Endothelial cell of umbilical vein (primary cell): ENCODE measurements at regions not wholly inside any gene's neighbourhood (a gene's known extent, or its start where the extent isn't known, plus 50 kb on each side); places are given as distances from the start of the nearest gene placed in this dataset.

Experiments used
- BruUV-seq: library from RNA; stranded (reverse); fragments of 400-500 nt; replicated peaks from 2 replicates; lab custom pipeline; 2021; lab: Mats Ljungman, UMichigan
- CTCF ChIA-PET: fragments of 300-600, 350-600 bp; sonication (Branson Sonifier 250); formaldehyde crosslinking; loops from one replicate; lab custom pipeline; 2021; ENCODE audit warnings: antibody characterized with exemption, inconsistent platforms; lab: Charles Lee
- POLR2A ChIA-PET: fragments of 300-600, 350-600 bp; sonication (Branson Sonifier 250); formaldehyde crosslinking; loops from one replicate; lab custom pipeline; 2021; ENCODE audit warnings: antibody characterized with exemption, inconsistent platforms; lab: Charles Lee
- DNase-seq: peaks from one replicate; pipeline ENCODE4 v3.0.0-alpha.2; 2011; ENCODE audit warnings: low read depth, low spot score
- FAIRE-seq: peaks from 2 replicates; lab custom pipeline; 2011; peaks lifted over from hg19 to GRCh38; lab: Jason Lieb, UNC
- H2AFZ ChIP-seq: 2 replicates; pipeline ENCODE4 v1.6.0; 2012; ENCODE audit warnings: low read depth, low read length, control low read depth, inconsistent platforms
- H3K27ac ChIP-seq: 2 replicates; pipeline ENCODE4 v1.5.1; 2011; ENCODE audit warnings: low read depth, mild to moderate bottlenecking, control low read depth, low read length, moderate library complexity; ENCODE audit not compliant: insufficient read depth
- H3K27me3 ChIP-seq, 2 experiments: 2 replicates each; pipeline versions ENCODE4 v1.6.0 to v1.6.1; 2011; ENCODE audit warnings: low read length in 2 of 2, mixed read lengths in 1 of 2; ENCODE audit not compliant: control insufficient read depth in 2 of 2, insufficient read depth in 2 of 2
- H3K36me3 ChIP-seq, 2 experiments: 2 replicates in 1 of 2; 3 replicates in 1 of 2; pipeline ENCODE4 v1.5.1; 2011; ENCODE audit warnings: low read length in 2 of 2, mild to moderate bottlenecking in 1 of 2, moderate library complexity in 1 of 2; ENCODE audit not compliant: control insufficient read depth in 2 of 2, insufficient read depth in 2 of 2; ENCODE audit errors: extremely low read depth in 1 of 2
- H3K4me1 ChIP-seq: 3 replicates; pipeline ENCODE4 v1.5.1; 2011; ENCODE audit warnings: mild to moderate bottlenecking, low read length; ENCODE audit not compliant: control insufficient read depth, insufficient read depth; ENCODE audit errors: extremely low read depth
- H3K4me2 ChIP-seq: 2 replicates; pipeline ENCODE4 v1.6.1; 2011; ENCODE audit warnings: low read length, control low read depth, mixed read lengths; ENCODE audit not compliant: insufficient read depth
- H3K4me3 ChIP-seq, 3 experiments: fragments of 200-600 bp in 1 of 3; sonication (generic), shearing (Covaris generic) in 1 of 3; replicated peaks in 1 of 3; 2 replicates each; pipeline ENCODE4 v1.5.1; 2011 to 2016; ENCODE audit warnings: control low read depth in 3 of 3, low read length in 3 of 3, mild to moderate bottlenecking in 2 of 3, inconsistent platforms in 1 of 3, low read depth in 1 of 3, moderate library complexity in 1 of 3; ENCODE audit not compliant: insufficient read depth in 1 of 3
- H3K79me2 ChIP-seq: 2 replicates; pipeline ENCODE4 v1.6.0; 2012; ENCODE audit warnings: low read length, inconsistent platforms; ENCODE audit not compliant: control insufficient read depth, insufficient read depth
- H3K9ac ChIP-seq: replicated peaks from 2 replicates; pipeline ENCODE3; 2011; ENCODE audit warnings: low read length, control low read depth; ENCODE audit not compliant: insufficient read depth; ENCODE audit errors: extremely low read depth
- H3K9me1 ChIP-seq: replicated peaks from 3 replicates; pipeline ENCODE4 v1.6.0; 2011; ENCODE audit warnings: mild to moderate bottlenecking, low read length; ENCODE audit not compliant: control insufficient read depth, insufficient read depth; ENCODE audit errors: extremely low read depth
- H3K9me3 ChIP-seq: replicated peaks from 2 replicates; pipeline ENCODE4 v1.5.1; 2012; ENCODE audit warnings: low read length, inconsistent platforms; ENCODE audit not compliant: control insufficient read depth, insufficient read depth
- H4K20me1 ChIP-seq: replicated peaks from 2 replicates; pipeline ENCODE3; 2011; ENCODE audit warnings: mild to moderate bottlenecking, low read length; ENCODE audit not compliant: control insufficient read depth, insufficient read depth; ENCODE audit errors: extremely low read depth
- CTCF ChIP-seq, 2 donors: IDR thresholded peaks; 1 replicate in 1 of 2; 2 replicates in 1 of 2; pipeline ENCODE4 v1.5.1; 2011; ENCODE audit warnings: low read length in 2 of 2, mild to moderate bottlenecking in 2 of 2, moderate library complexity in 2 of 2, control low read depth in 1 of 2, inconsistent platforms in 1 of 2, low read depth in 1 of 2; ENCODE audit not compliant: insufficient read depth in 1 of 2; ENCODE audit errors: extremely low read depth in 1 of 2
- EZH2 ChIP-seq: IDR thresholded peaks from 2 replicates; pipeline ENCODE4 v1.6.1; 2012; ENCODE audit warnings: borderline replicate concordance, low read depth, mild to moderate bottlenecking, moderate library complexity, low read length, inconsistent platforms; ENCODE audit not compliant: severe bottlenecking
- FOS ChIP-seq: IDR thresholded peaks from 2 replicates; pipeline ENCODE4 v1.6.1; 2011; ENCODE audit warnings: mild to moderate bottlenecking, low read length, moderate library complexity, borderline replicate concordance; ENCODE audit not compliant: insufficient read depth
- GATA2 ChIP-seq: IDR thresholded peaks from 2 replicates; pipeline ENCODE4 v1.7.0; 2011; ENCODE audit warnings: low read depth, mild to moderate bottlenecking, moderate library complexity, mixed read lengths, low read length; ENCODE audit not compliant: insufficient read length, insufficient read depth
- JUN ChIP-seq: IDR thresholded peaks from 2 replicates; pipeline ENCODE4 v1.6.1; 2011; ENCODE audit warnings: borderline replicate concordance, low read depth; ENCODE audit not compliant: insufficient read length, insufficient read depth
- MAX ChIP-seq: IDR thresholded peaks from 2 replicates; pipeline ENCODE4 v1.6.1; 2011; ENCODE audit not compliant: insufficient read depth, insufficient read length
- MYC ChIP-seq: IDR thresholded peaks from one replicate; pipeline ENCODE4 v1.6.1; 2011; ENCODE audit warnings: mild to moderate bottlenecking, low read depth, low read length
- POLR2A ChIP-seq: IDR thresholded peaks from 2 replicates; pipeline ENCODE4 v1.6.1; 2012; ENCODE audit warnings: low read depth, mild to moderate bottlenecking, control low read depth, low read length
- dilution Hi-C: fragments of 300-500 bp; cut with MboI; formaldehyde crosslinking; loops from one replicate; pipeline ENCODE4 v1.15.0; 2019; ENCODE audit warnings: low sequenced_read_pairs; ENCODE audit not compliant: extremely low pct_ligation_motif_present
- intact Hi-C: fragments of 100-400 bp; cut with micrococcal nuclease; formaldehyde crosslinking; loops from one replicate; pipeline ENCODE4 v1.10.0; 2022

- CTCF ChIA-PET = interaction anchor here (1.1 kb wide), 1 partner anchor 10 kb away, joined by 3 read pairs; no protein-coding TSS in a partner anchor
- Histone ChIP-seq H3K36me3 (no peaks in the 10 kb centered on the region), H3K4me1 (peaks cover 9% of the 10 kb centered on the region)
Measured at GRCh38 chr5:143892271-143892670, 80.3 kb downstream of the HMHB1 start.

GRCh38 chr5:143892908-143893307, 80.9 kb downstream of the HMHB1 start:
- H3K27ac ChIP-seq = no peak overlapping the region
- dilution Hi-C loops = no loop called here
- no peak for DNase-seq

More at GRCh38 chr5:143892271-143892670, 80.3 kb downstream of the HMHB1 start:
- no peak for TF ChIP-seq JUN
- TF ChIP-seq EZH2 = no peak
- Histone ChIP-seq H2AFZ (no peak overlapping the region), H4K20me1 (no peaks in the 10 kb centered on the region), H3K9ac (no peak overlapping the region), H3K4me3 (no peak overlapping the region), H3K9me1 (no peaks in the 10 kb centered on the region), H3K9me3 (no peaks in the 10 kb centered on the region), H3K4me2 (no peak overlapping the region), H3K79me2 (no peaks in the 10 kb centered on the region), H3K27ac (no peak overlapping the region), H3K27me3 (no peaks in the 10 kb centered on the region)
- BruUV-seq = no TSS peak
- DNase-seq (no peak), FAIRE-seq (no peak)
- POLR2A ChIA-PET = no interaction called here
- dilution Hi-C loops (no loop called here), intact Hi-C loops (no loop called here)

More at GRCh38 chr5:143892908-143893307, 80.9 kb downstream of the HMHB1 start:
- H3K4me1 ChIP-seq = peaks cover 10% of the 10 kb centered on the region
- H3K79me2 ChIP-seq = no peaks in the 10 kb centered on the region
- CTCF ChIA-PET = interaction anchor here (1.1 kb wide), 1 partner anchor 9 kb away, joined by 3 read pairs; no protein-coding TSS in a partner anchor
- intact Hi-C loops = no loop called here
- no peak overlapping the region for H3K4me3 ChIP-seq
- H3K36me3 ChIP-seq = no peaks in the 10 kb centered on the region
- no peaks in the 10 kb centered on the region for H3K9me1 ChIP-seq
- H3K27me3 ChIP-seq = no peaks in the 10 kb centered on the region
- no peaks in the 10 kb centered on the region for H4K20me1 ChIP-seq
- BruUV-seq = no TSS peak
- no peak for FAIRE-seq
- no peak overlapping the region for H2AFZ ChIP-seq
- H3K9me3 ChIP-seq = no peaks in the 10 kb centered on the region
- H3K9ac ChIP-seq = no peak overlapping the region
- TF ChIP-seq CTCF (IDR thresholded peaks at IDR 0.05; ENCODE audit: extremely low read depth in 1 of 2, insufficient read depth in 1 of 2, low read depth in 1 of 2, low read length in 2 of 2) (no peak), EZH2 (no peak), POLR2A (no peak), MYC (no peak), GATA2 (no peak), JUN (no peak), MAX (no peak), FOS (no peak)
- no peak overlapping the region for H3K4me2 ChIP-seq
- POLR2A ChIA-PET = no interaction called here
